WERI-Rb-1 (cell line): ENCODE measurements at regions not wholly inside any gene's neighbourhood (a gene's known extent, or its start where the extent isn't known, plus 50 kb on each side); places are given as distances from the start of the nearest gene placed in this dataset.
"Not testable (repeated sequence)": the region's sequence is repeated elsewhere in the genome, so short reads cannot be mapped to it uniquely, and the experiment has no call there.

Experiments used
- DNase-seq: peaks from one replicate; pipeline ENCODE4 v3.0.0-alpha.2; 2020
- H3K27ac ChIP-seq: fragments of 250-450 bp; sonication (Bioruptor Pico); 2 replicates; pipeline ENCODE4 v1.5.1; 2020; ENCODE audit warnings: mild to moderate bottlenecking, moderate library complexity
- H3K27me3 ChIP-seq: fragments of 250-450 bp; sonication (Bioruptor Pico); 2 replicates; pipeline ENCODE4 v1.5.1; 2021; ENCODE audit warnings: mild to moderate bottlenecking, low read depth, moderate library complexity; ENCODE audit not compliant: insufficient read depth, severe bottlenecking
- H3K36me3 ChIP-seq: fragments of 250-450 bp; sonication (Bioruptor Pico); 2 replicates; pipeline ENCODE4 v1.5.1; 2020; ENCODE audit warnings: mild to moderate bottlenecking, moderate library complexity
- H3K4me3 ChIP-seq: 2 replicates; pipeline ENCODE4 v1.5.1; 2011; ENCODE audit warnings: low read depth, mild to moderate bottlenecking, control low read depth, low read length
- H3K9me3 ChIP-seq: fragments of 250-450 bp; sonication (Bioruptor Pico); 2 replicates; pipeline ENCODE4 v1.5.1; 2021; ENCODE audit warnings: mild to moderate bottlenecking, moderate library complexity; ENCODE audit not compliant: severe bottlenecking
- TF ChIP-seq, protein P1 (sequence below): IDR thresholded peaks from 2 replicates; pipeline ENCODE4 v1.5.1; 2011; ENCODE audit warnings: low read depth, mild to moderate bottlenecking, control low read depth, inconsistent platforms, low read length

DNA sequence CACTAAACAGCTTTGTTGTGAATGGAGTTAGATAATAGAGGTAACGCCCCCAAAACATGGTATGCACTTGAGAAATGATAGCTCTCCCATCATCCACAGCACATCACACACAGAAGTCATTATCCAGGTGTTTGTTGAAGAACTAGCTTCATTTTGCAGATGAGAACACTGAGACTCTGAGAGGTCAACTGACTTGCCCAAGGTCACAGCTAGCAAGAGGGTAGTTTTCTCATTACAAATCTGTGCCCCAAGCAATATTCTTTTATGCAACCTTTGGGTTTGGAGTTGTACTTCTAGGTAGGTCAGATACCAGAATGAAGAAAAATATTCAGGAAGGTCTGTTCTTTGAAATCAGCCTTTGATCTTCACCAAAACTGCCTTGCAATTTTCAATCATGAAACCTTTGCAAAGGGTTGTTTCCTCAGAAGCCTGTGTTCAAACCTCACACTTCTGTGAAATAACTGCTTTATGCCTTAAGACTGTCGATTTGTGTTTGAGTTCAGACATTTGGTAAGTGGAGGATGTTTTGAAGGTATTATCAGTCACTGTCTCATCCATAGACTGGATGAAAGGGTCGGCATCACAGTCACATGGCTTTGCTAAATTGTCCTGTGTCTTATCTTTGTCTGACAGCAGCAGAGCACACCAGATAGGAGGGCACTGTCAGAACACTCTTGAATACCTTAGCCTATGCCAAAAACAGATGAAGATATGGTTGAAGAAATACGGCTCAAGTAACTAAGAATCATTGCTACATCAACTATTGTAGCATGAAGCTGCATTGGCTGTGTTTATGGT, 233.2 kb upstream of the BTG1 start:
- Histone ChIP-seq H3K36me3 (no peaks in the 10 kb centered on the region), H3K9me3 (no peaks in the 10 kb centered on the region), H3K27me3 (no peaks in the 10 kb centered on the region), H3K27ac (no peak overlapping the region), H3K4me3 (no peak overlapping the region)
- TF ChIP-seq, protein P1, sequence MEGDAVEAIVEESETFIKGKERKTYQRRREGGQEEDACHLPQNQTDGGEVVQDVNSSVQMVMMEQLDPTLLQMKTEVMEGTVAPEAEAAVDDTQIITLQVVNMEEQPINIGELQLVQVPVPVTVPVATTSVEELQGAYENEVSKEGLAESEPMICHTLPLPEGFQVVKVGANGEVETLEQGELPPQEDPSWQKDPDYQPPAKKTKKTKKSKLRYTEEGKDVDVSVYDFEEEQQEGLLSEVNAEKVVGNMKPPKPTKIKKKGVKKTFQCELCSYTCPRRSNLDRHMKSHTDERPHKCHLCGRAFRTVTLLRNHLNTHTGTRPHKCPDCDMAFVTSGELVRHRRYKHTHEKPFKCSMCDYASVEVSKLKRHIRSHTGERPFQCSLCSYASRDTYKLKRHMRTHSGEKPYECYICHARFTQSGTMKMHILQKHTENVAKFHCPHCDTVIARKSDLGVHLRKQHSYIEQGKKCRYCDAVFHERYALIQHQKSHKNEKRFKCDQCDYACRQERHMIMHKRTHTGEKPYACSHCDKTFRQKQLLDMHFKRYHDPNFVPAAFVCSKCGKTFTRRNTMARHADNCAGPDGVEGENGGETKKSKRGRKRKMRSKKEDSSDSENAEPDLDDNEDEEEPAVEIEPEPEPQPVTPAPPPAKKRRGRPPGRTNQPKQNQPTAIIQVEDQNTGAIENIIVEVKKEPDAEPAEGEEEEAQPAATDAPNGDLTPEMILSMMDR, result no peak
- DNase-seq, result no peak

DNA sequence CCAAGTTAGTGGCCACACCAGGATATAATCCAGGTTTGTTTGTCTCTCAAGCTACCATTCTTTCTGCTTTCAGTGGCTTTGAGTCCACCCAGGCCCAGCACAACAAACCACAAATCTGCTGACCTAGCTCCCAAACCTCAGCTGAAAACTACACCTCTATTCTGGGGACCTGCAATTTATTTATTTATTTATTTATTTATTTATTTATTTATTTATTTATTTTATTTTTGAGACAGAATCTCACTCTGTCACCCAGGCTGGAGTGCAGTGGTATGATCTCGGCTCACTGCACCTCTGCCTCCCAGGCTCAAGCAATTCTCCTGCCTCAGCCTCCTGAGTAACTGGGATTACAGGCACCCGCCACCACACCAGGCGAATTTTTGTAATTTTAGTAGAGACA, 229.9 kb upstream of the BTG1 start:
- not testable (repeated sequence) for H3K9me3 ChIP-seq, H3K4me3 ChIP-seq, H3K27ac ChIP-seq, H3K27me3 ChIP-seq, H3K36me3 ChIP-seq, DNase-seq

DNA sequence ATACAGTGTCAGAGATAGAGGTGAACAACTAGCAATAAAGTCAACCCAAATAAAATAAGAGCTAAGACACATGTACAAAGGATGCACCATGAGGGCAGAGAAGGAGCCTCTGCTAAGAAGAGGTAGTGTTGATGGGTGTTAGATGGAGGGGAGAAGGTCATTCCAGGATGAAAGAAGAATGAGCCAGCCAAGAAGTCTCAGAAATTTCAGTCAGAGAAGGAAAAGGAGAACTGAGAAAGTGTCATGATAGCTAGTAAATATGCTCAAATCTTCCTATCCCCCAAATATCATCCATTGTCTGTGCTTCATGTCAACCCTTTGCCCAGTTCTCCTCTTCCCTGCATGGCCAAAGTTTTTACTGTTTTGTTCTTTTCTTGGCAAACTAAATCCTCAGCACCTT, 225.2 kb upstream of the BTG1 start:
- H3K27me3 ChIP-seq, result no peaks in the 10 kb centered on the region
- H3K27ac ChIP-seq, result no peak overlapping the region
- TF ChIP-seq, protein P1, result no peak
- DNase-seq, result no peak
- no peaks in the 10 kb centered on the region for H3K9me3 ChIP-seq
- H3K4me3 ChIP-seq, result no peak overlapping the region
- H3K36me3 ChIP-seq, result no peaks in the 10 kb centered on the region

DNA sequence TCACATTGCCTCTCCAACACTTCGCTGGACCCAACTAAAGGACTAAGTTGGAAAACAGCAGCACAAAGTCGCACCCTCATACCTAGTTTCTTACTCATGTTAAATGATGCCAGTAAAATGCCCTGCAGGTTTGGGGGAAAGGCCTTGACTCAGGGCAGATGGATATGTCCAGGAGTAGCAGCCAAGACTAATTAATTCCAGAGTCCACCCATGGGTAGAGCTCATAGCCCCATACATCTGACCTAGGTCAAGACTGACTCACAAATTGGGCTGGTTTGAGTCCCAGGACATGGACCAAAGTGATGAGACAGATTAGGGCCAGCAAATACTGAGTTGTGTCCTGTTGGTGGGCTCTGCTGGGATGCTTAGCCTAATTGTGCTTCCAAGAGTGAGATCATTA, 224.0 kb upstream of the BTG1 start:
- Histone ChIP-seq H3K36me3 (no peaks in the 10 kb centered on the region), H3K27me3 (no peaks in the 10 kb centered on the region), H3K27ac (no peak overlapping the region), H3K4me3 (no peak overlapping the region), H3K9me3 (no peaks in the 10 kb centered on the region)
- no peak for DNase-seq
- TF ChIP-seq, protein P1, result no peak

DNA sequence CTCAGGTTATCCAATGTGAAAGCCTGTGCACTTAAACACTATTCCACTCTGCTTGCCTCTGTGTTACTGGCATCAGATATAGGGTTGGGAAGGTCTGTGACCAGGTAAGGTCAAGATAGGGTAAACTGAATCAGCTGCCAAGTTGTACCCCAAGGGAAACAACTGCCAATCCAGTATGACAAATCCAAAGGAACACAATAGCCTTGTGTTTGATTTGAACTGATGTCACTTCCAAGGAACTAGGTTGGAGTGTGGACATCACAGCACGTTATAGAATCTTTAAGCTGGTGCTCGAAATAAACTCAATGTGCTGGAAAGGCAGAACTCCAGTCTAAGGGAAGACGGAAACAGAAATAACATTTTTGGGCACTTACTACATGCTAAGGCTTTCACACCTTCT, 223.4 kb upstream of the BTG1 start:
- H3K27me3 ChIP-seq, result no peaks in the 10 kb centered on the region
- H3K9me3 ChIP-seq, result no peaks in the 10 kb centered on the region
- H3K36me3 ChIP-seq, result no peaks in the 10 kb centered on the region
- H3K27ac ChIP-seq, result no peak overlapping the region
- H3K4me3 ChIP-seq, result no peak overlapping the region
- TF ChIP-seq, protein P1, result no peak
- no peak for DNase-seq

DNA sequence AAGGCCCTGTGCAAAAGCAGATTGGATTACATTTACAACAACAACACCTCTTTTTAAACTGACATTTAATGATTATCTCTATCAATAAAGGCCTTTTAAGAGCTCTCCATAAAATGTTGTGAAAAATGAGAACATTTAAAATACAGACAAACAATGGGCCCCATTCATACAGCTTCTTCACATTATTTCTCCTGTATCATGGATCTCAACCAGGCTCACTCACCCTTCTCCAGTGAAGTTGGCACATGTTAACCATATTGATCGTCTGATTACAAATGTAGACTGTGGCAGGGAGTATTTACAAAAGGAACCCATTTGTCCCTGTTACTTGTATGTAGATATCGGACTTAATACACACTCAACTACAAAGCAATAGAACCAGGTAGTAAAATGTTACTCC, 220.2 kb upstream of the BTG1 start:
- no peaks in the 10 kb centered on the region for H3K36me3 ChIP-seq
- H3K9me3 ChIP-seq, result no peaks in the 10 kb centered on the region
- TF ChIP-seq, protein P1, result no peak
- no peaks in the 10 kb centered on the region for H3K27me3 ChIP-seq
- no peak overlapping the region for H3K27ac ChIP-seq
- no peak overlapping the region for H3K4me3 ChIP-seq
- no peak for DNase-seq
